Muscle of back (tissue), 3 donors: ENCODE measurements at regions not wholly inside any gene's neighbourhood (a gene's known extent, or its start where the extent isn't known, plus 50 kb on each side); places are given as distances from the start of the nearest gene placed in this dataset.
"Not testable (repeated sequence)": the region's sequence is repeated elsewhere in the genome, so short reads cannot be mapped to it uniquely, and the experiment has no call there.

ENCODE experiments used
- DNase-seq, 3 donors: peaks; one replicate each; pipeline versions ENCODE4 v3.0.0 to v3.0.0-alpha.2; 2013

GRCh38 chr14:101080922-101081593, 177.5 kb upstream of the RTL1 start:
- no peak for DNase-seq

- no peak for DNase-seq
Observed at GRCh38 chr14:101082036-101082435, 178.5 kb upstream of the RTL1 start.

DNA sequence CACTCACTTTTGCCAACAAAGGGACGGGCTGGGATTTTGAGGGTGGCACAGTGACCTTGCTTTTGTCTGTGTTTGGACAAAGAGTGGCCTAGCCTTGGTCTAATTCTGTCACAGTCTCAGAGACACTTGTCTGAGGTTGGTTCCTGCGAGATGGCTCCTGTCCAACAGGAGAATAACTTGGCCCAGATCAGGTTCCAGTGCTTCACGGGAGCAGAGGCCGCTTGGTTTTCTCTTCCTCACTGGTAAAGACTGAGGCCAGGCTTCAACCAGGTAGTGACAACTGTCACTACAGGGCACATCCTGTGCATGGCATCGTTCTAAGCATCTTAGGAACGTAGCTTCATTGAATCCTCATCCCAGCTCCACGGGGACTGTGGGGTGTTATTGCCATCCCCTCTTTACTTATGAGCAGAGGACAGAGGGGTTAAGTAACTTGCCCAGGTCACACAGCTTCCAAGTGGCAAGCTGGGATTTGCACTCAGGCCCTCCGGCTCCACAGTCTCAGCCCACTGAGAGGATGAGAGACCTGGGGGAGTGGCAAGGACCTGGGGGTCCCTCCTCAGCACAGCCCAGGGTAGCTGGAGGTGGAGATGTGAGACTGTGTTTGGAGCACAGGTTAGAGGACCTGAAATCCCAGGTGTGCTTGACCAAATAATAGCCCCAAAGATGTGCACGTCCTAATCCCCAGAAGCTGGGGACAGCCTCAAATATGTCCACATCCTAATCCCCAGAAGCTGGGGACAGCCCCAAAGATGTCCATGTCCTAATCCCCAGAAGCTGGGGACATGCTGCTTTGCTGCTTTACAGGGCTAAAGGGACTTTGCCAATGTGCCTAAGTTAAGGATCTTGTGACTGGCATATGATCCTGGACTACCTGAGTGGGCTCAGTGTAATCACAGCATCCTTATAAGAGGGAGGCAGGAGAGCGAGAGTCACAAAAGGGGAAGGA, 179.2 kb upstream of the RTL1 start:
- DNase-seq, result no peak

- DNase-seq, result no peak
Observed at GRCh38 chr14:101083564-101084435, 180.3 kb upstream of the RTL1 start.

GRCh38 chr14:101084436-101084826, 180.9 kb upstream of the RTL1 start:
- no peak for DNase-seq

- no peak for DNase-seq
Observed at GRCh38 chr14:101086926-101087325, 183.4 kb upstream of the RTL1 start.

GRCh38 chr14:101087614-101088394, 184.3 kb upstream of the RTL1 start:
- no peak for DNase-seq

- no peak for DNase-seq
Observed at GRCh38 chr14:101088395-101088667, 184.8 kb upstream of the RTL1 start.

- DNase-seq, result no peak
Observed at GRCh38 chr14:101088714-101089113, 185.2 kb upstream of the RTL1 start.

DNA sequence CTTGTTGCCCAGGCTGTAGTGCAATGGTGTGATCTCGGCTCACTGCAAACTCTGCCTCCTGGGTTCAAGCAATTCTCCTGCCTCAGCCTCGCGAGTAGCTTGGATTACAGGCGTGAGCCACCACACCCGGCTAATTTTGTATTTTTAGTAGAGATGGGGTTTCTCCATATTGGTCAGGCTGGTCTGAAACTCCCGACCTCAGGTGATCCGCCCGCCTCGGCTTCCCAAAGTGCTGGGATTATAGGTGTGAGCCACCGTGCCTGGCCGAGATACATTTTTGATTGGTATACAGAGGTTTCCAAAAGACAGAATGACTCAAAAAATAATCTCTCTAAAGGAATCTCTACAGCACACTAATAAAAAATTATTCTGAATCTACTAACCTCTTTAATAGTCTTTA, 187.0 kb upstream of the RTL1 start:
- DNase-seq, result not testable (repeated sequence)

- DNase-seq, result no peak
Observed at GRCh38 chr14:101090976-101091375, 187.5 kb upstream of the RTL1 start.

DNA sequence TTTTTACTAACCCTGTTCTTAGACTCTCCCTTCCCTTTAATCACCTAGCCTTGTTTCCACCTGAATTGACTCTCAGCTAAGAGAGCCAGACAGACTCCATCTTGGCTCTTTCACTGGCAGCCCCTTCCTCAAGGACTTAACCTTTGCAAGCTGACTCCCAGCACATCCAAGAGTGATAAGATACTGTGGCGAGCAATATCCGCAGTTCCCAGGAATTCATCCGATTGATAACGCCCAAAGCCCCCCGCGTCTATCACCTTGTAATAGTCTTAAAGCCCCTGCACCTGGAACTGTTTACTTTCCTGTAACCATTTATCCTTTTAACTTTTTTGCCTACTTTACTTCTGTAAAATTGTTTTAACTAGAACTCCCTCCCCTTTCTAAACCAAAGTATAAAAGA, 191.4 kb upstream of the RTL1 start:
- DNase-seq, result not testable (repeated sequence)

DNA sequence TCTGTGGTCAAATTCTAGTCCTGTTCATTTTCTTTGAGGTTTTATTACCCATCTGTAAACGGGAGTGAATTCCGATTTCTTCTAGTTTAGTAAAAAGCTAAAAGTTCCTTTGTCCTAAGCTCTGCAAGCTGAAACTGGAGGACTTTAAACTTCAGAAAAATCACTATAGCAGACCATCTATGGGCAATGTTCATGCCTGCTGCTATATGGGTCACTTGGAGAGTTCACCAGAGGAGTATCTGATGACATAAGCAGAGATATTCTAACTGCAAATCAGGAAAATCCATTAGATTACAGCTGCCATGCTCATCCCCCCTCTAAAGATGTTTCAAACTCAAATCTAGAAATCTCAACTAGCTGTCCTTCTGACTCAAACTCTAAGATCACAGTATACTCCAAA, 193.0 kb upstream of the RTL1 start:
- no peak for DNase-seq

- no peak for DNase-seq
Observed at GRCh38 chr14:101097109-101097793, 193.7 kb upstream of the RTL1 start.

- no peak for DNase-seq
Observed at GRCh38 chr14:101098177-101098576, 194.7 kb upstream of the RTL1 start.

- DNase-seq, result peak in 1 of 3 donors; percentile 30
Observed at GRCh38 chr14:101098641-101099040, 195.1 kb upstream of the RTL1 start.

GRCh38 chr14:101101456-101102056, 198.0 kb upstream of the RTL1 start:
- DNase-seq, result no peak

DNA sequence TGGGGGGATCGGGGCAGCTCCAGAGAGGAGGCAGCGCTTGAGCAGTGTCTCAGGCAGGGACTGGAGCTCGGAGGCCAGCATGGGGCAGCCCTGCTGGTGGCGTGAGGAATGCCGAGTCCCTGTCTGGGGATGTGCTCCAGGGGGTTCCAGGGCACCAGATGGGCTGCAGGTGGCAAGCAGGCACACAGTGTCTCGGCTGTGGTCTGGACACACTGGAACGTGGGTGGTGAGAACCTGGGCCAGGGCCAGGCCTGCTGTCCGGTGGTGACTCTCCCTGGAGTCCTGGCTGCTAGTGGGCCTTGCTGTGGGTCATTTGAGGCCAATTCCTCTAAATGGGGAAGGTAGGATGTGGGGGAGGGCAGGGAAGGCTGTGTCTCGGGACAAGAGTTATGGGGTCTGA, 199.4 kb upstream of the RTL1 start:
- no peak for DNase-seq

GRCh38 chr14:101103321-101103901, 199.9 kb upstream of the RTL1 start:
- no peak for DNase-seq

DNA sequence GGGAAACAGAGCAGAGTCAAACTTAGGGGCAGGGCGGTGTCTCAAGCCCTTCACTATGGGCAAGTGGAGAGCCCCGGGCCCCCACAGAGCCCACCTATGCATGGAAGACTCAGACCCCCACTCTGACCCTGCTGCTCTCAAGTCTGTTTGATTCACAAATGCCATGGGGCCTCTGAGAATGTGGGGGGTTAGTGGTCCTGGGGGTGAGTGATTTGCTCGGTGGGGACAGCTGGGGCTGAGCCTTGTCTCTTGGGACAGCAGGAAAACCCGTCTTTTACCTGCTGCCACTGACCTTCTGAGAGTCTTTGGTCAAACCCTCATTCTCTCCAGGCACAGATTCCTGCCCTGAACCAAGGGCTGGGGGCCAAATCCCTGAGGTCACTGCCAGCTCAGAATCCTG, 201.0 kb upstream of the RTL1 start:
- no peak for DNase-seq
